Suprapubic skin (tissue), 4 donors: ENCODE measurements at regions not wholly inside any gene's neighbourhood (a gene's known extent, or its start where the extent isn't known, plus 50 kb on each side); places are given as distances from the start of the nearest gene placed in this dataset.

Source experiments
- CTCF ChIP-seq, 2 donors: fragments of 200-600 bp in 1 of 2; fragments of 450-650 bp in 1 of 2; sonication (generic) in 1 of 2; IDR thresholded peaks; one replicate each; pipeline ENCODE4 v1.5.1; 2016 to 2019; ENCODE audit warnings: antibody characterized with exemption in 2 of 2, mild to moderate bottlenecking in 1 of 2, moderate library complexity in 1 of 2
- EP300 ChIP-seq: sonication (generic); formaldehyde crosslinking; IDR thresholded peaks from one replicate; pipeline ENCODE4 v1.6.1; 2017; ENCODE audit warnings: antibody characterized with exemption
- POLR2A ChIP-seq, 2 donors: fragments of 450-650 bp; IDR thresholded peaks; one replicate each; pipeline ENCODE4 v1.6.1; 2017; ENCODE audit warnings: antibody characterized with exemption in 2 of 2, mild to moderate bottlenecking in 2 of 2, moderate library complexity in 2 of 2
- POLR2AphosphoS5 ChIP-seq, 3 donors: sonication (generic); formaldehyde crosslinking; IDR thresholded peaks; one replicate each; pipeline ENCODE4 v1.6.1; 2017; ENCODE audit warnings: antibody characterized with exemption in 3 of 3

- TF ChIP-seq CTCF (IDR thresholded peaks at IDR 0.05), result no peak
- no peak for TF ChIP-seq POLR2A (IDR thresholded peaks at IDR 0.05)
- no peak for TF ChIP-seq POLR2AphosphoS5 (IDR thresholded peaks at IDR 0.05)
- TF ChIP-seq EP300, result no peak
Observed at GRCh38 chr13:82791035-82791434, 1091.2 kb downstream of the SLITRK1 start.
